CD8-positive, alpha-beta memory T cell (primary cell): ENCODE measurements at regions not wholly inside any gene's neighbourhood (a gene's known extent, or its start where the extent isn't known, plus 50 kb on each side); places are given as distances from the start of the nearest gene placed in this dataset.

Experiments
- CTCF ChIA-PET: fragments of 350-600 bp; sonication (Branson Sonifier 250); formaldehyde crosslinking; loops from one replicate; lab custom pipeline; 2021; ENCODE audit warnings: antibody characterized with exemption; lab: Charles Lee
- POLR2A ChIA-PET: fragments of 350-600 bp; sonication (Branson Sonifier 250); formaldehyde crosslinking; loops from one replicate; lab custom pipeline; 2021; ENCODE audit warnings: antibody characterized with exemption; lab: Charles Lee
- DNase-seq, 5 donors: peaks; one replicate each; pipeline versions ENCODE4 v3.0.0 to v3.0.0-alpha.2; 2020 to 2022; ENCODE audit warnings: mixed read lengths in 1 of 5
- H3K27ac ChIP-seq: one replicate; pipeline ENCODE4 v1.7.0; 2013; ENCODE audit warnings: low read depth, mild to moderate bottlenecking, low read length, moderate library complexity
- H3K27me3 ChIP-seq: 2 replicates; pipeline ENCODE4 v1.7.0; 2013; ENCODE audit warnings: low read length, mild to moderate bottlenecking; ENCODE audit not compliant: insufficient read depth, poor library complexity, severe bottlenecking
- H3K36me3 ChIP-seq: 2 replicates; pipeline ENCODE4 v1.7.0; 2013; ENCODE audit warnings: mild to moderate bottlenecking, low read length, moderate library complexity; ENCODE audit not compliant: insufficient read depth
- H3K4me1 ChIP-seq: 2 replicates; pipeline ENCODE4 v1.7.0; 2013; ENCODE audit warnings: mild to moderate bottlenecking, low read length, moderate library complexity; ENCODE audit not compliant: insufficient read depth
- H3K4me3 ChIP-seq: 2 replicates; pipeline ENCODE4 v1.7.0; 2013; ENCODE audit warnings: mild to moderate bottlenecking, low read length
- H3K9me3 ChIP-seq: 2 replicates; pipeline ENCODE4 v1.7.0; 2013; ENCODE audit warnings: mild to moderate bottlenecking, low read length
- H3K27ac Mint-ChIP-seq, 8 donors: one replicate each; pipeline ENCODE4 v1.8.0; 2020 to 2021; ENCODE audit warnings: mixed read lengths in 8 of 8, mild to moderate bottlenecking in 6 of 8, inconsistent platforms in 3 of 8, moderate library complexity in 3 of 8
- H3K27me3 Mint-ChIP-seq, 2 donors: one replicate each; pipeline ENCODE4 v1.8.0; 2020 to 2021; ENCODE audit warnings: mixed read lengths in 2 of 2, mild to moderate bottlenecking in 1 of 2, moderate library complexity in 1 of 2
- H3K36me3 Mint-ChIP-seq, 3 donors: one replicate each; pipeline ENCODE4 v1.8.0; 2020 to 2021; ENCODE audit warnings: mixed read lengths in 3 of 3, inconsistent platforms in 1 of 3, mild to moderate bottlenecking in 1 of 3
- H3K4me1 Mint-ChIP-seq, 3 donors: one replicate each; pipeline ENCODE4 v1.8.0; 2020 to 2021; ENCODE audit warnings: mixed read lengths in 3 of 3, inconsistent platforms in 1 of 3, mild to moderate bottlenecking in 1 of 3
- H3K4me3 Mint-ChIP-seq, 7 donors: one replicate each; pipeline ENCODE4 v1.8.0; 2020 to 2021; ENCODE audit warnings: mixed read lengths in 7 of 7, mild to moderate bottlenecking in 6 of 7, moderate library complexity in 4 of 7, inconsistent platforms in 2 of 7
- H3K9me3 Mint-ChIP-seq, 5 donors: one replicate each; pipeline ENCODE4 v1.8.0; 2020 to 2022; ENCODE audit warnings: mixed read lengths in 5 of 5, mild to moderate bottlenecking in 3 of 5, moderate library complexity in 2 of 5, inconsistent platforms in 1 of 5

GRCh38 chr1:118649369-118650106 is 338.6 kb downstream of the TBX15 start:
- no peaks in the 10 kb centered on the region for H3K4me1 ChIP-seq
- CTCF ChIA-PET: no interaction called here
- H3K4me1 Mint-ChIP-seq: no peaks in the 10 kb centered on the region
- H3K9me3 ChIP-seq: no peaks in the 10 kb centered on the region
- H3K27me3 ChIP-seq: no peaks in the 10 kb centered on the region
- POLR2A ChIA-PET: no interaction called here
- no peak overlapping the region for H3K4me3 Mint-ChIP-seq
- H3K27ac ChIP-seq: no peak overlapping the region
- H3K27ac Mint-ChIP-seq: no peak overlapping the region
- H3K27me3 Mint-ChIP-seq: no peaks in the 10 kb centered on the region
- H3K36me3 ChIP-seq: no peaks in the 10 kb centered on the region
- DNase-seq: no peak
- H3K4me3 ChIP-seq: no peak overlapping the region
- no peaks in the 10 kb centered on the region for H3K36me3 Mint-ChIP-seq
- peaks cover 0 to 12% (median 3%) of the 10 kb centered on the region in 5 donors for H3K9me3 Mint-ChIP-seq

- no peaks in the 10 kb centered on the region for H3K9me3 ChIP-seq
- H3K4me1 Mint-ChIP-seq: no peaks in the 10 kb centered on the region
- no peak overlapping the region for H3K27ac Mint-ChIP-seq
- ChIA-PET CTCF (no interaction called here), POLR2A (no interaction called here)
- no peaks in the 10 kb centered on the region for H3K27me3 ChIP-seq
- no peak for DNase-seq
- no peaks in the 10 kb centered on the region for H3K4me1 ChIP-seq
- H3K4me3 Mint-ChIP-seq: no peak overlapping the region
- H3K27me3 Mint-ChIP-seq: no peaks in the 10 kb centered on the region
- no peak overlapping the region for H3K4me3 ChIP-seq
- no peak overlapping the region for H3K27ac ChIP-seq
- H3K36me3 ChIP-seq: no peaks in the 10 kb centered on the region
- no peaks in the 10 kb centered on the region for H3K36me3 Mint-ChIP-seq
- H3K9me3 Mint-ChIP-seq: peaks cover 5 to 40% (median 32%) of the 10 kb centered on the region in 5 donors
Measured at GRCh38 chr1:118636004-118636403, 352.1 kb downstream of the TBX15 start.

DNA sequence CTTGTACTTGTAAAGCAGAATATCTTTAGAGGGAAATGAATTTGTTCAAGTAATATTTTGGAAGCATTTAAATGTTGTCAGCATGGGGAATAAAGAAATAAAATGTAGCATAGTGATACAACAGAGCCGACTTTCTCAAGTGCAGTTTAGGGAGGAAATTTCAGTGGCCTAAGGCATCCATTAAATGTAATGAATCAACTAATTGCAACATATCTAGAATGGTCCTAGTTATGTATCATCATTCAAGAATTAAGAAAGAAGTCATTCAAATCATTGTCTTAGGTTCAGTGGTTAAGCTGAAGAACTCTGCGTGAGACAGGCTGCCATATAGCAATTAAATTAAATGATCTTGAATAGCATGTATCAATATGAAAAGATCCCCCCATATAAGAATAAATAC is 360.7 kb downstream of the TBX15 start:
- no peak overlapping the region for H3K4me3 Mint-ChIP-seq
- H3K36me3 ChIP-seq: no peaks in the 10 kb centered on the region
- no peak overlapping the region for H3K27ac Mint-ChIP-seq
- H3K4me1 ChIP-seq: no peaks in the 10 kb centered on the region
- no peaks in the 10 kb centered on the region for H3K36me3 Mint-ChIP-seq
- CTCF ChIA-PET: no interaction called here
- H3K9me3 ChIP-seq: no peaks in the 10 kb centered on the region
- POLR2A ChIA-PET: no interaction called here
- no peak overlapping the region for H3K4me3 ChIP-seq
- H3K27ac ChIP-seq: no peak overlapping the region
- H3K27me3 ChIP-seq: no peaks in the 10 kb centered on the region
- DNase-seq: no peak
- peaks cover 0 to 2% of the 10 kb centered on the region in 2 donors for H3K27me3 Mint-ChIP-seq
- no peaks in the 10 kb centered on the region for H3K4me1 Mint-ChIP-seq
- peaks cover 0 to 28% (median 6%) of the 10 kb centered on the region in 5 donors for H3K9me3 Mint-ChIP-seq

DNA sequence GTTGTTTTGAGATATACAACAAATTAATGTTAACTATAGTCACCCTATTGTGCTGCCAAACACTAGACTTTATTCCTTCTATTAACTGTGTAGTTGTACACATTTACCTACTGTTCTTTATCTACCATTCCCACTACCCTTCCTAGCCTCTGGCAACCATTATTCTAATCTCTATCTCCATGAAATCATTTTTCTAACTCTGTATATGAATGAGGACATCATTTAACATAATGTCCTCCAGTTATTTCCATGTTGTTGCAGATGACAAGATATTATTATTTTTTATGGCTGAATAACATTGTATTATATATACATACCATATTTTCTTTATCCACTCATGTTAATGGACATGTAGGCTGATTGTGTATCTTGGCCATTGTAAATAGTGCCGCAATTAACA is 366.3 kb downstream of the TBX15 start:
- no peaks in the 10 kb centered on the region for H3K27me3 Mint-ChIP-seq
- no peaks in the 10 kb centered on the region for H3K36me3 Mint-ChIP-seq
- H3K4me3 ChIP-seq: no peak overlapping the region
- ChIA-PET POLR2A (no interaction called here), CTCF (no interaction called here)
- H3K9me3 Mint-ChIP-seq: peaks cover 0 to 32% (median 8%) of the 10 kb centered on the region in 5 donors
- no peak for DNase-seq
- no peaks in the 10 kb centered on the region for H3K9me3 ChIP-seq
- no peak overlapping the region for H3K4me3 Mint-ChIP-seq
- H3K27me3 ChIP-seq: no peaks in the 10 kb centered on the region
- no peak overlapping the region for H3K27ac ChIP-seq
- no peaks in the 10 kb centered on the region for H3K4me1 Mint-ChIP-seq
- no peaks in the 10 kb centered on the region for H3K4me1 ChIP-seq
- no peaks in the 10 kb centered on the region for H3K36me3 ChIP-seq
- H3K27ac Mint-ChIP-seq: no peak overlapping the region

DNA sequence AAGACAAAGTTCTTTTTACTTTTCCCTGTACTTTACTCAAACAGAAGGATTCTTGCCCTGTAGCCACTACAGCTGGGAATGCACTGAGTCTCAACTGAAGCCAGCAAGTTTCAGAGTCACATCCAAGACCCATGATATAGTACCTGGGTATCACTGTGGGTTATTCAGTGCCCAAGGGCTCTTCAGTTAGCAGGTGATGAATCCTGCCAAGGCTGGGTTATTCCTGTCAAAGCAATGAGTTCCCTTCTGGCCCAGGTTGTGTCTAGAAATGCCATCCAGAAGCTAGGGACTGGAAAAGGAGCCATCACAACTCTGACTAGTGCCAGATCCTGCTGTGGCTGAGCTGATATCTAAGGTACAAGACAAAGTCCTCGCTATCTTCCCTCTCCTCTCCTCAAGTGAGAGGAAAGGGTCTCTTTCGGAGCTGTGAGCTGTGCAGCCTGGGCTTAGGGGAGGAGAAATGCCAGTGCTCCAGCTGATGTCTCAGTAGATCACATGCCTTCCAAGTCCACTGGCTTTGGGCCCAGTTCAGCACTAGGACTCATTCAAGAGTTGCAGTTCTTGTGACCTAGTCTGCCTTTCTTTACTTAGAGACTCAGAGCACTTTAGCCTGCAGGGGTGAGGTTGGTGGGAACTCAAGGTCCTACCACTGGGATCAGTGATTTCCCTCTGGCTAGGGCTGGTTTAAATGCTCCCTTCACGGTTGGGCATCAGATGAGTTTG is 369.4 kb downstream of the TBX15 start:
- Histone ChIP-seq H3K36me3 (no peaks in the 10 kb centered on the region), H3K4me3 (no peak overlapping the region), H3K9me3 (no peaks in the 10 kb centered on the region), H3K4me1 (no peaks in the 10 kb centered on the region), H3K27me3 (no peaks in the 10 kb centered on the region), H3K27ac (no peak overlapping the region)
- H3K4me1 Mint-ChIP-seq: no peaks in the 10 kb centered on the region
- H3K27me3 Mint-ChIP-seq: no peaks in the 10 kb centered on the region
- DNase-seq: no peak
- no peak overlapping the region for H3K27ac Mint-ChIP-seq
- no peaks in the 10 kb centered on the region for H3K36me3 Mint-ChIP-seq
- peaks cover 0 to 32% (median 13%) of the 10 kb centered on the region in 5 donors for H3K9me3 Mint-ChIP-seq
- POLR2A ChIA-PET: no interaction called here
- no peak overlapping the region for H3K4me3 Mint-ChIP-seq
- CTCF ChIA-PET: no interaction called here

GRCh38 chr1:118617916-118618315 is 370.2 kb downstream of the TBX15 start:
- peaks cover 0 to 31% (median 13%) of the 10 kb centered on the region in 5 donors for H3K9me3 Mint-ChIP-seq
- no peak overlapping the region for H3K4me3 Mint-ChIP-seq

DNA sequence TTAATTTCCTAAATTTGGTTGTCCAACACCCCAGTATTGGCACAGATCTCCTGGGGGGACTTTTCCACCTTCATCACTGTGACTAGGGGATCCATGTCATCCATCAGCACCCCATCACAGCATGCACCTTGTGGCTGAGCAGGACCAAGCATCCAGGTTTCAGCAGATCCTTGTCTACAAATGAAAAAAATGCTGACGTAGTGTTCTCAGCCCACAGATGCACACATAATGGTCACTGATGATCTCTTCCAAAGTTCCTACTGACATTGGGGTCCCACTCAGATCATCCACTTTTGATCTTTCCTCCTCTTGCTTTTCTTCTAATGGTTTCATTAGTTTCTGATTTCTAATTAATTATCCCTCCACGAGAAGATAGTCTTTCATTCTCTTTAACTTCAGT is 373.1 kb downstream of the TBX15 start:
- Histone ChIP-seq H3K36me3 (no peaks in the 10 kb centered on the region), H3K4me1 (no peaks in the 10 kb centered on the region), H3K4me3 (no peak overlapping the region), H3K27ac (no peak overlapping the region), H3K9me3 (no peaks in the 10 kb centered on the region), H3K27me3 (no peaks in the 10 kb centered on the region)
- Mint-ChIP-seq H3K4me3 (no peak overlapping the region), H3K36me3 (no peaks in the 10 kb centered on the region), H3K4me1 (no peaks in the 10 kb centered on the region), H3K9me3 (peaks cover 7 to 32% (median 11%) of the 10 kb centered on the region in 5 donors), H3K27me3 (no peaks in the 10 kb centered on the region), H3K27ac (no peak overlapping the region)
- no peak for DNase-seq
- ChIA-PET POLR2A (no interaction called here), CTCF (no interaction called here)

More at GRCh38 chr1:118617916-118618315, 370.2 kb downstream of the TBX15 start:
- Histone ChIP-seq H3K4me1 (no peaks in the 10 kb centered on the region), H3K36me3 (no peaks in the 10 kb centered on the region), H3K4me3 (no peak overlapping the region), H3K27ac (no peak overlapping the region), H3K9me3 (no peaks in the 10 kb centered on the region), H3K27me3 (no peaks in the 10 kb centered on the region)
- H3K27me3 Mint-ChIP-seq: no peaks in the 10 kb centered on the region
- POLR2A ChIA-PET: no interaction called here
- no peak for DNase-seq
- no peaks in the 10 kb centered on the region for H3K4me1 Mint-ChIP-seq
- no peak overlapping the region for H3K27ac Mint-ChIP-seq
- CTCF ChIA-PET: no interaction called here
- H3K36me3 Mint-ChIP-seq: no peaks in the 10 kb centered on the region

- Histone ChIP-seq H3K36me3 (no peaks in the 10 kb centered on the region), H3K27ac (no peak overlapping the region), H3K27me3 (no peaks in the 10 kb centered on the region), H3K4me3 (no peak overlapping the region), H3K4me1 (no peaks in the 10 kb centered on the region), H3K9me3 (no peaks in the 10 kb centered on the region)
- no peak for DNase-seq
- Mint-ChIP-seq H3K27me3 (no peaks in the 10 kb centered on the region), H3K4me1 (no peaks in the 10 kb centered on the region), H3K36me3 (no peaks in the 10 kb centered on the region), H3K9me3 (peaks cover 4 to 14% (median 13%) of the 10 kb centered on the region in 5 donors), H3K27ac (no peak overlapping the region), H3K4me3 (no peak overlapping the region)
- CTCF ChIA-PET: no interaction called here
- POLR2A ChIA-PET: no interaction called here
Measured at GRCh38 chr1:118589238-118589846, 398.8 kb downstream of the TBX15 start.
